Thoracic aorta (tissue), 2 donors: ENCODE measurements at regions not wholly inside any gene's neighbourhood (a gene's known extent, or its start where the extent isn't known, plus 50 kb on each side); places are given as distances from the start of the nearest gene placed in this dataset.

Experiments
- ATAC-seq: fragments of 150-250 bp; one replicate; pipeline ENCODE4 v1.8.0; 2017; ENCODE audit warnings: low read depth; ENCODE audit not compliant: insufficient number of reproducible peaks, low FRiP score
- DNase-seq: peaks from one replicate; pipeline ENCODE4 v3.0.0-alpha.2; 2020; ENCODE audit warnings: low spot score
- H3K27ac ChIP-seq, 2 donors: fragments of 200-600 bp; sonication (generic); 1 replicate in 1 of 2; 2 replicates in 1 of 2; pipeline ENCODE4 v1.5.1; 2016; ENCODE audit warnings: mild to moderate bottlenecking in 2 of 2, moderate library complexity in 2 of 2
- H3K27me3 ChIP-seq: fragments of 200-600 bp; sonication (generic); replicated peaks from 2 replicates; pipeline ENCODE4 v1.6.0; 2016; ENCODE audit warnings: mild to moderate bottlenecking; ENCODE audit not compliant: insufficient read depth
- H3K36me3 ChIP-seq: fragments of 200-600 bp; sonication (generic); one replicate; pipeline ENCODE4 v1.5.1; 2016
- H3K4me1 ChIP-seq, 2 donors: fragments of 200-600 bp; sonication (generic); 1 replicate in 1 of 2; 2 replicates in 1 of 2; pipeline versions ENCODE4 v1.5.1 to v1.6.0; 2016; ENCODE audit warnings: low read depth in 2 of 2, mild to moderate bottlenecking in 1 of 2; ENCODE audit not compliant: control insufficient read depth in 1 of 2
- H3K4me3 ChIP-seq: fragments of 200-600 bp; sonication (generic); 2 replicates; pipeline ENCODE4 v1.5.1; 2016; ENCODE audit warnings: mild to moderate bottlenecking
- H3K9me3 ChIP-seq: fragments of 200-600 bp; sonication (generic); 2 replicates; pipeline ENCODE4 v1.5.1; 2016
- CTCF ChIP-seq: fragments of 200-600 bp; sonication (generic); IDR thresholded peaks from one replicate; pipeline ENCODE4 v1.5.1; 2019; ENCODE audit warnings: antibody characterized with exemption

GRCh38 chr7:16298221-16298620 is 123.1 kb downstream of the CRPPA start:
- ATAC-seq (no peak), DNase-seq (no peak)
- Histone ChIP-seq H3K27ac (no peak overlapping the region), H3K27me3 (no peaks in the 10 kb centered on the region), H3K4me1 (no peaks in the 10 kb centered on the region), H3K4me3 (no peak overlapping the region), H3K36me3 (no peaks in the 10 kb centered on the region), H3K9me3 (no peaks in the 10 kb centered on the region)
- no peak for TF ChIP-seq CTCF

- no peak for ATAC-seq
- Histone ChIP-seq H3K27ac (no peak overlapping the region), H3K4me1 (no peaks in the 10 kb centered on the region), H3K36me3 (no peaks in the 10 kb centered on the region), H3K9me3 (no peaks in the 10 kb centered on the region), H3K27me3 (no peaks in the 10 kb centered on the region), H3K4me3 (no peak overlapping the region)
- DNase-seq: no peak
- TF ChIP-seq CTCF: no peak
Measured at GRCh38 chr7:16295558-16295957, 125.8 kb downstream of the CRPPA start.

- Histone ChIP-seq H3K36me3 (no peaks in the 10 kb centered on the region), H3K27ac (no peak overlapping the region), H3K4me3 (no peak overlapping the region), H3K4me1 (no peaks in the 10 kb centered on the region), H3K9me3 (no peaks in the 10 kb centered on the region), H3K27me3 (no peaks in the 10 kb centered on the region)
- TF ChIP-seq CTCF: no peak
- no peak for DNase-seq
- no peak for ATAC-seq
Measured at GRCh38 chr7:16293669-16294425, 127.5 kb downstream of the CRPPA start.

- H3K27me3 ChIP-seq: no peaks in the 10 kb centered on the region
- no peaks in the 10 kb centered on the region for H3K4me1 ChIP-seq
- DNase-seq: no peak
- no peak overlapping the region for H3K27ac ChIP-seq
- no peak for ATAC-seq
- H3K4me3 ChIP-seq: no peak overlapping the region
- no peak for TF ChIP-seq CTCF
- H3K36me3 ChIP-seq: no peaks in the 10 kb centered on the region
- no peaks in the 10 kb centered on the region for H3K9me3 ChIP-seq
Measured at GRCh38 chr7:16284581-16284980, 136.8 kb downstream of the CRPPA start.

GRCh38 chr7:16278167-16278787 is 143.1 kb downstream of the CRPPA start:
- ATAC-seq (no peak), DNase-seq (no peak)
- no peak overlapping the region for H3K27ac ChIP-seq
- no peaks in the 10 kb centered on the region for H3K27me3 ChIP-seq
- no peaks in the 10 kb centered on the region for H3K4me1 ChIP-seq
- no peaks in the 10 kb centered on the region for H3K9me3 ChIP-seq
- no peaks in the 10 kb centered on the region for H3K36me3 ChIP-seq
- no peak overlapping the region for H3K4me3 ChIP-seq
- TF ChIP-seq CTCF: no peak
